Parathyroid adenoma (tissue), 2 donors: ENCODE measurements at regions not wholly inside any gene's neighbourhood (a gene's known extent, or its start where the extent isn't known, plus 50 kb on each side); places are given as distances from the start of the nearest gene placed in this dataset.
"Not testable (repeated sequence)": the region's sequence is repeated elsewhere in the genome, so short reads cannot be mapped to it uniquely, and the experiment has no call there.

Experiments used
- H2AFZ ChIP-seq: fragments of 300-600 bp; sonication (generic); one replicate; pipeline ENCODE4 v1.7.0; 2017; ENCODE audit warnings: antibody characterized with exemption, mild to moderate bottlenecking
- H3K27ac ChIP-seq: fragments of 300-600 bp; sonication (generic); one replicate; pipeline ENCODE4 v1.7.0; 2017
- H3K27me3 ChIP-seq: fragments of 300-600 bp; sonication (generic); one replicate; pipeline ENCODE4 v1.7.0; 2017; ENCODE audit warnings: low read length; ENCODE audit not compliant: control insufficient read depth, insufficient read depth
- H3K36me3 ChIP-seq: fragments of 300-600 bp; sonication (generic); one replicate; pipeline ENCODE4 v1.7.0; 2017; ENCODE audit warnings: low read length; ENCODE audit not compliant: control insufficient read depth, insufficient read depth
- H3K4me1 ChIP-seq: fragments of 300-600 bp; sonication (generic); one replicate; pipeline ENCODE4 v1.7.0; 2017; ENCODE audit warnings: control low read depth
- H3K4me2 ChIP-seq: fragments of 300-600 bp; sonication (generic); one replicate; pipeline ENCODE4 v1.7.0; 2017; ENCODE audit warnings: low read length
- H3K4me3 ChIP-seq: fragments of 300-600 bp; sonication (generic); one replicate; pipeline ENCODE4 v1.7.0; 2017; ENCODE audit warnings: low read depth, low read length
- H3K79me2 ChIP-seq: fragments of 300-600 bp; sonication (generic); one replicate; pipeline ENCODE4 v1.7.0; 2017; ENCODE audit warnings: control low read depth
- H3K9ac ChIP-seq: fragments of 300-600 bp; sonication (generic); one replicate; pipeline ENCODE4 v1.7.0; 2017; ENCODE audit warnings: mild to moderate bottlenecking
- H3K9me3 ChIP-seq: fragments of 300-600 bp; sonication (generic); one replicate; pipeline ENCODE4 v1.7.0; 2017; ENCODE audit warnings: low read length; ENCODE audit not compliant: control insufficient read depth
- TF ChIP-seq, protein P1 (sequence below): fragments of 300-600 bp; sonication (generic); IDR thresholded peaks from one replicate; pipeline ENCODE4 v1.7.0; 2017; ENCODE audit warnings: antibody characterized with exemption, mild to moderate bottlenecking
- donor health status: primary hyperparathyroidism.

DNA sequence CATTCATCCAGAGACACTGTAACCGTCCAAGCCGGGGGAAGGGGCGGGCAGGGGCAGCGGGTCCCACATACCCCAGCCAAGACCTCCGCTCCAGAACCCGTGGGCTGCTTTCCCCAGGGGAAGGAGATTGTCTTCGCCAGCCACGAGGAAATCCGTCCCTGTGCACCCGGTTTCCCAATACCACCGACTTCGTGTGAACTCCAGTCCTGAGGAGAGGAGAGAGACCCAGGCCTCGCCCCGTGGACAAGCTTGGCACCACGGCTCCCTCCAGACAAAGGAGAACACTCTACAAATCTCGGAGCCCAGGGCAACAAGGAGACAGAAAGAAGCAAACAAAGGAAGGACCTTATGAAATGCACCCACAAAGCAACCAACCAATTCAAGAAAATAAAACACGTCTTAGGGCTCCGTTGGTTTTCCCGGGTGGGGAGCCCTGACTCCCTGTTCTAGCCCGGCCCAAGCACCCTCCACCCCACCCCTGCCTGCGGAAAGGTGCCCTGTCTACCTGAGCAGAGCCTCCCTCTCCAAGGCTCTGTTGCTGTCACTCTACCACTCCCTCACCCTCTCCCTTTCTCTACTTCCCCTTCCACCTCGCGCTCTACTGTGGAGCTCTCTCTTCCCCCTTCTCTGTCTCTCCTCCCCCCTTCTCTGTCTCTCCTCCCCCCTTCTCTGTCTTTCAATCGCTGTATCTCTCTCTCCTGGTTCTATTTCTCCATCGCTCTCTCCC lies 1382.8 kb upstream of the DEFB115 start:
- no peak overlapping the region for H3K27ac ChIP-seq
- no peaks in the 10 kb centered on the region for H3K36me3 ChIP-seq
- H3K27me3 ChIP-seq, result peaks cover 2% of the 10 kb centered on the region
- no peak overlapping the region for H3K4me2 ChIP-seq
- no peak overlapping the region for H3K4me3 ChIP-seq
- no peaks in the 10 kb centered on the region for H3K79me2 ChIP-seq
- no peaks in the 10 kb centered on the region for H3K9me3 ChIP-seq
- TF ChIP-seq, protein P1, sequence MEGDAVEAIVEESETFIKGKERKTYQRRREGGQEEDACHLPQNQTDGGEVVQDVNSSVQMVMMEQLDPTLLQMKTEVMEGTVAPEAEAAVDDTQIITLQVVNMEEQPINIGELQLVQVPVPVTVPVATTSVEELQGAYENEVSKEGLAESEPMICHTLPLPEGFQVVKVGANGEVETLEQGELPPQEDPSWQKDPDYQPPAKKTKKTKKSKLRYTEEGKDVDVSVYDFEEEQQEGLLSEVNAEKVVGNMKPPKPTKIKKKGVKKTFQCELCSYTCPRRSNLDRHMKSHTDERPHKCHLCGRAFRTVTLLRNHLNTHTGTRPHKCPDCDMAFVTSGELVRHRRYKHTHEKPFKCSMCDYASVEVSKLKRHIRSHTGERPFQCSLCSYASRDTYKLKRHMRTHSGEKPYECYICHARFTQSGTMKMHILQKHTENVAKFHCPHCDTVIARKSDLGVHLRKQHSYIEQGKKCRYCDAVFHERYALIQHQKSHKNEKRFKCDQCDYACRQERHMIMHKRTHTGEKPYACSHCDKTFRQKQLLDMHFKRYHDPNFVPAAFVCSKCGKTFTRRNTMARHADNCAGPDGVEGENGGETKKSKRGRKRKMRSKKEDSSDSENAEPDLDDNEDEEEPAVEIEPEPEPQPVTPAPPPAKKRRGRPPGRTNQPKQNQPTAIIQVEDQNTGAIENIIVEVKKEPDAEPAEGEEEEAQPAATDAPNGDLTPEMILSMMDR, result no peak
- no peaks in the 10 kb centered on the region for H3K4me1 ChIP-seq
- no peak overlapping the region for H3K9ac ChIP-seq
- H2AFZ ChIP-seq, result no peak overlapping the region

DNA sequence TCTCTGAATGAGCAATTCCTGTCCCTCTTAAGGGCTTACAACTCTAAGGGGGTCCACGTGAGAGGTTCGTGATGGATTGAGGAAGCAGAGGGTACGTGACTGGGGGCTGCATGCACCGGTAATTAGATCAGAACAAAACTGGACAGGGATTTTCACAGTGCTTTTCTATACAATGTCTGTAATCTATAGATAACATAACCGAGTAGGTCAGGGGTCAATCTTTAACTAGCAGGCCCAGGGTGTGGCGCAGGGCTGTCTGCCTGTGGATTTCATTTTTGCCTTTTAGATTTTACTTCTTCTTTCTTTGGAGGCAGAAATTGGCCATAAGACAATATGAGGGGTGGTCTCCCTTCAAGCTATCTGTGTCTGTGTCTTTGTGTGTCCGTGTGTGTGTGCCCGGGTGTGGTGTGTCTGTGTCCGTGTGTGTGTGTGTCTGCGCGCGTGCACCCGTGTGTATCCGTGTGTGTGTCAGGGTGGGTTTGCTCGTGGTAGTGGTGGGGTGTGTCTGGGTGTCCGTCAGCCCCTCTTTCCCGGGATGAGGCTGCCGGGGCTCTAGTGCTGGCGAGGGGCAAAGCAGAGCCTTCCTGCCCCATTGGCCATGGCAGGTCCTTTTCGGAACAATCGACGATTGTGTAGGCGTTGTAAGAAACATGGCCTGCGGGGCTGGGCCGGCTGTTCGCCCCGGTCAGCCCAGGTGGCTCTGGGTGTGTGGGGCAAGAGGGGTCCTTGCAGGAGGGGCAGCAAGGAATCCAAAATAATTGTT lies 1382.0 kb upstream of the DEFB115 start:
- H3K36me3 ChIP-seq, H3K4me1 ChIP-seq, H3K4me2 ChIP-seq, H3K27ac ChIP-seq, H2AFZ ChIP-seq, H3K79me2 ChIP-seq, H3K4me3 ChIP-seq, H3K27me3 ChIP-seq, H3K9me3 ChIP-seq, H3K9ac ChIP-seq: not testable (repeated sequence)

DNA sequence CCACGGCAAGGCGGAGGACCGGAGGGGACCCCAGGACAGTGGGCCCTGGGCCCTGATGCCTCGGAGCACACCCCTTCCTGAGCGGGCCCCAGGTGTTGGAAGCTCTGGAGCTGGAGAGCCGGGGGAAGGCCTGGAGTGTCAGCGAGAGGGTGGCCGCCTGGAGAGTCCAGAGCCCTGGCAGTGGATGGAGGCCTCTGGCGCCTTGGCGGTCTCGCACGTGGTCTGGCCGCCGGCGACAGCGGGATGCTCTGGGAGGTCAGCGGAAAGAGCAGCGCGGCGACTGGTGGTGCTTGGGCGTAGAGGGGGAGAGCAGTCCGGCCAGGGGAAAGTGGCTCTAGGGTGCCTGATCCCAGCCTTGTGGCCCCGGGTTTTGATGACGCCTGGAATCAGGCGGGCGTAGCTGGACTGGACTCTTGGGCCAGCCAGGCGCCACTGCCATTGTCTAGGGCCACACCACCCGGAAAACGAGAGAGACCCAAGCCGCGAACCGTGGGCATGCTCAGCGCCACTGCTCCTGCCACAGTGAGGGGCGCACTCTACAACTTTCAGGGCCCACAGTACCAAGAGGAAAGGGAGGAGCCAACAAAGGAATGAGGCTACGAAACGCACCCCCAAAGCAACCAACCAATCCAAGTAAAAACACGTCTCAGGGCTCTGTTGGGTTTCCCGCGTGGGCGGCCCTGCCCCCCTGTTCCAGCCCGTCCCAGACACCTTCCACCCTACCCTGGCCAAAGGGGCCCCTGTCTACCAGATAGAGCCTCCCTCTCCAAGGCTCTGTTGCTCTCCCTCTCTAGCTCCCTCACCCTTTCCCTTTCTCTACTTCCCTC lies 1381.2 kb upstream of the DEFB115 start:
- not testable (repeated sequence) for H3K4me3 ChIP-seq, H3K27ac ChIP-seq, H3K36me3 ChIP-seq, H3K79me2 ChIP-seq, H3K27me3 ChIP-seq, H3K9me3 ChIP-seq, H3K9ac ChIP-seq, H3K4me1 ChIP-seq, H2AFZ ChIP-seq, H3K4me2 ChIP-seq

DNA sequence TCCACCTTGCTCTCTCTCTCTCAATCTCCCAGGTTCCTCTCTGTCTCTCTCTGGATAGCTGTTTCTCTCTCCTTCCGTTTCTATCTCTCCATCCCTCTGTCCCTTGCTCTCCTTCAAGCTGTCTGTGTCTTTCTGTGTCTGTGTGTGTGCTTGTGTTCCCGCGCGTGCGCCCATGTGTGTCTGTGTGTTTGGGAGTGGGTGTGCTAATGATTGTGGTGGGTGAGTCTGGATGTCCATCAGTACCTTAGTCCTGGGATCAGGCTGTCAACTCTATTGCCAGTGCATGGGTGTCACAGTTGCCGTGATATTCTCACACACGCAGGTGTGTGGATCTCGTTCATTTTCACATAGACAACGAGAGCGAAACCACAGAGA lies 1380.6 kb upstream of the DEFB115 start:
- Histone ChIP-seq H3K4me1 (no peaks in the 10 kb centered on the region), H3K4me2 (no peak overlapping the region), H3K9ac (no peak overlapping the region), H3K79me2 (no peaks in the 10 kb centered on the region), H3K9me3 (no peaks in the 10 kb centered on the region), H3K27me3 (peaks cover 2% of the 10 kb centered on the region), H3K27ac (no peak overlapping the region), H3K36me3 (no peaks in the 10 kb centered on the region), H2AFZ (no peak overlapping the region), H3K4me3 (no peak overlapping the region)
- TF ChIP-seq, protein P1, result no peak

DNA sequence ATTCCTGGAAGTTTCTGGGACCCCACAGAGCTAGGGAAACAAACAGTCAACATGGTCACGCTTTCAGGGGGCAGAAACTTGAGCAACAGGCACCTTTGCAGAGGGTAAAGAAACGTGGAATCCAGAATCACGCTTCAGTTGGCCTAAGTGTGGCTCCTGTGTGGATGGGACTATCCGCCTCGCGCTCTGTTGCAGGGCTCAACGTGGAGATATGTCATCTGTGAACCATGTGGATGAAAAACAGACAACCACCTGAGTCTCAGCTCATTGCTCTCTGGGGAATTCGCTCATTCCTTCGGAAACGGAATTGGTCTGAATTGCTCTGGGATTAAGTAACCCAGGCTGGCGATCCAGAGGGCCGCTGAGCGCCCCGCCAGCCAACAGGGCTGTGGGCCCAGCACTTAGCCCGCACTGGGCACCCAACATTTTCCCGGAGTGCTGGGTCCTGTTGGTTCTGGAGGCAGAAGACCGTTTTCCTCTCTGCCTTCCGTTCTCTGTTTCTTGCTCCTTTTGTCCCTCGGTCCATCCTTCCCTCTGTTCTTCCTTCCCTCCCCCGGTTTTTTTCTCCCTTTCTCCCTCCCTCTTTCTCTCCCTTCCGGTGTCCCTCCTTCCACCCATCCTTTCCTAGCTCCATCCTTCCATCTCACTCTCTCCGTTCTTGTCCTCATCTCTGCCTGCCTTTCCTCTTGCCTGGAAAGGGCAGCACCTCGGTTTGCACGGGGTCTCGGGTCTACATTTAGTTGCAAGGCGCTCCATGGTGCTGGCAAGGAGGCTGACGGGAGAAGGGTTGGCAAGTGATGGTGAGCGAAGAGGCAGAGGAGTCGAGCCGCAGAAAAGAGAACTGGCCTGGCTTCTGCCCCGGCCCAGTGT lies 1379.8 kb upstream of the DEFB115 start:
- H3K4me2 ChIP-seq, H3K4me3 ChIP-seq, H3K4me1 ChIP-seq, H3K36me3 ChIP-seq, H3K27ac ChIP-seq, H3K27me3 ChIP-seq, H2AFZ ChIP-seq, H3K9ac ChIP-seq, H3K79me2 ChIP-seq, H3K9me3 ChIP-seq: not testable (repeated sequence)
